Chondrocyte (in vitro differentiated cells): ENCODE measurements at regions not wholly inside any gene's neighbourhood (a gene's known extent, or its start where the extent isn't known, plus 50 kb on each side); places are given as distances from the start of the nearest gene placed in this dataset.

ENCODE experiments used
- DNase-seq: peaks from one replicate; pipeline ENCODE4 v3.0.0; 2021; ENCODE audit warnings: mixed read lengths, low spot score
- H3K27ac Mint-ChIP-seq: one replicate; pipeline ENCODE4 v1.8.0; 2021; ENCODE audit warnings: mild to moderate bottlenecking, moderate library complexity, mixed read lengths; ENCODE audit not compliant: unreplicated experiment
- H3K27me3 Mint-ChIP-seq: 2 replicates; pipeline ENCODE4 v1.8.0; 2021; ENCODE audit warnings: low read depth, mixed read lengths
- H3K36me3 Mint-ChIP-seq: 2 replicates; pipeline ENCODE4 v1.8.0; 2021; ENCODE audit warnings: low read depth, mixed read lengths
- H3K4me1 Mint-ChIP-seq: 2 replicates; pipeline ENCODE4 v1.8.0; 2021; ENCODE audit warnings: low read depth, mild to moderate bottlenecking, mixed read lengths
- H3K4me3 Mint-ChIP-seq: one replicate; pipeline ENCODE4 v1.8.0; 2021; ENCODE audit warnings: mild to moderate bottlenecking, moderate library complexity, mixed read lengths; ENCODE audit not compliant: unreplicated experiment
- H3K9me3 Mint-ChIP-seq: 2 replicates; pipeline ENCODE4 v1.8.0; 2021; ENCODE audit warnings: low read depth, mixed read lengths
- CTCF ChIP-seq: fragments of 200-600 bp; sonication (generic); IDR thresholded peaks from 2 replicates; pipeline ENCODE4 v1.5.0; 2021; ENCODE audit warnings: antibody characterized with exemption, mild to moderate bottlenecking, moderate library complexity

GRCh38 chr6:141851063-141851462 is 281.7 kb upstream of the GJE1 start:
- H3K9me3 Mint-ChIP-seq: peaks cover 2% of the 10 kb centered on the region
- no peaks in the 10 kb centered on the region for H3K27me3 Mint-ChIP-seq
- H3K36me3 Mint-ChIP-seq: no peaks in the 10 kb centered on the region

GRCh38 chr6:141848029-141848890 is 284.5 kb upstream of the GJE1 start:
- no peaks in the 10 kb centered on the region for H3K4me1 Mint-ChIP-seq
- no peaks in the 10 kb centered on the region for H3K36me3 Mint-ChIP-seq
- no peak overlapping the region for H3K27ac Mint-ChIP-seq
- H3K27me3 Mint-ChIP-seq: no peaks in the 10 kb centered on the region
- peaks cover 2% of the 10 kb centered on the region for H3K9me3 Mint-ChIP-seq
- no peak for TF ChIP-seq CTCF
- H3K4me3 Mint-ChIP-seq: no peak overlapping the region
- no peak for DNase-seq

More at GRCh38 chr6:141851063-141851462, 281.7 kb upstream of the GJE1 start:
- DNase-seq: no peak
- Mint-ChIP-seq H3K4me3 (no peak overlapping the region), H3K27ac (no peak overlapping the region), H3K4me1 (no peaks in the 10 kb centered on the region)
- TF ChIP-seq CTCF: no peak

GRCh38 chr6:141846639-141847038 is 286.1 kb upstream of the GJE1 start:
- Mint-ChIP-seq H3K27ac (no peak overlapping the region), H3K27me3 (no peaks in the 10 kb centered on the region), H3K4me3 (no peak overlapping the region), H3K4me1 (no peaks in the 10 kb centered on the region), H3K9me3 (no peaks in the 10 kb centered on the region), H3K36me3 (no peaks in the 10 kb centered on the region)
- TF ChIP-seq CTCF: no peak
- DNase-seq: no peak

GRCh38 chr6:141843178-141843834 is 289.4 kb upstream of the GJE1 start:
- TF ChIP-seq CTCF: no peak
- Mint-ChIP-seq H3K4me3 (no peak overlapping the region), H3K27ac (no peak overlapping the region), H3K27me3 (no peaks in the 10 kb centered on the region), H3K4me1 (no peaks in the 10 kb centered on the region), H3K9me3 (no peaks in the 10 kb centered on the region), H3K36me3 (no peaks in the 10 kb centered on the region)
- no peak for DNase-seq

GRCh38 chr6:141833001-141833655 is 299.6 kb upstream of the GJE1 start:
- Mint-ChIP-seq H3K36me3 (no peaks in the 10 kb centered on the region), H3K27me3 (peaks cover 2% of the 10 kb centered on the region), H3K4me3 (no peak overlapping the region), H3K4me1 (no peaks in the 10 kb centered on the region), H3K9me3 (no peaks in the 10 kb centered on the region), H3K27ac (no peak overlapping the region)
- DNase-seq: no peak
- no peak for TF ChIP-seq CTCF
